ENCODE measurements at regions not wholly inside any gene's neighbourhood (a gene's known extent, or its start where the extent isn't known, plus 50 kb on each side); places are given as distances from the start of the nearest gene placed in this dataset.

DNA sequence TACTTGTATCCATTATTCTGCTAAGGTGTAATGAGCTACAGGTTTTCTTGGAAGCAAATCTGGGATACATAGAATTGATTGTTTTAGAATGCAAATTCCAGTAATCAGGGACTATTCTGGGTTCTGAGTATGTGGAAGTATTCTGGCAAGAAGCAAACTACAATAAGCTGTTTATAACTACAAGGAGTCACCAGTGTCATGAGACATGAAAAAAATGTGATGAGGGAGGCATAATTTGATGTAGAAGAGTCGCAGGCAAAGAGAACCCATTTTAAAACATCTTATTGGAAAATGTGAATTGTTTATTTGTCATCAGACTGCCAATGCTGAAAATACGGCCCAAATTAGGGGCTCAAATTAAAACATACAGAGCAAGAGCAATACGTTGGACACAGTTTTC, 321.8 kb upstream of the E2F7 start:
- no peak for DNase-seq
- Histone ChIP-seq H3K36me3 (replicated peaks in 1 of 2) (no peaks in the 10 kb centered on the region), H3K4me1 (replicated peaks in 1 of 2) (no peaks in the 10 kb centered on the region), H3K4me3 (no peak overlapping the region), H3K27me3 (no peaks in the 10 kb centered on the region), H3K27ac (no peak overlapping the region), H3K9me3 (replicated peaks in 1 of 3) (no peaks in the 10 kb centered on the region)
- intact Hi-C loops (cut with DNase I) = no loop called here
- TF ChIP-seq CTCF (IDR thresholded peaks at IDR 0.05) (no peak), POLR2A (IDR thresholded peaks at IDR 0.05) (no peak)
- WGBS, 4 donors = 40 to 73% (median 45%) methylated on average over 3 of the region's 3 CpGs

GRCh38 chr12:77384941-77385340, 319.6 kb upstream of the E2F7 start:
- H3K27me3 ChIP-seq = no peaks in the 10 kb centered on the region
- no peak overlapping the region for H3K4me3 ChIP-seq
- no peaks in the 10 kb centered on the region for H3K9me3 ChIP-seq (replicated peaks in 1 of 3)
- no peaks in the 10 kb centered on the region for H3K4me1 ChIP-seq (replicated peaks in 1 of 2)
- WGBS, 4 donors = 66 to 88% (median 78%) methylated on average over 3 of the region's 3 CpGs
- H3K27ac ChIP-seq = no peak overlapping the region
- intact Hi-C loops (cut with DNase I) = no loop called here
- TF ChIP-seq CTCF (IDR thresholded peaks at IDR 0.05) (no peak), POLR2A (IDR thresholded peaks at IDR 0.05) (no peak)
- no peaks in the 10 kb centered on the region for H3K36me3 ChIP-seq (replicated peaks in 1 of 2)
- no peak for DNase-seq

DNA sequence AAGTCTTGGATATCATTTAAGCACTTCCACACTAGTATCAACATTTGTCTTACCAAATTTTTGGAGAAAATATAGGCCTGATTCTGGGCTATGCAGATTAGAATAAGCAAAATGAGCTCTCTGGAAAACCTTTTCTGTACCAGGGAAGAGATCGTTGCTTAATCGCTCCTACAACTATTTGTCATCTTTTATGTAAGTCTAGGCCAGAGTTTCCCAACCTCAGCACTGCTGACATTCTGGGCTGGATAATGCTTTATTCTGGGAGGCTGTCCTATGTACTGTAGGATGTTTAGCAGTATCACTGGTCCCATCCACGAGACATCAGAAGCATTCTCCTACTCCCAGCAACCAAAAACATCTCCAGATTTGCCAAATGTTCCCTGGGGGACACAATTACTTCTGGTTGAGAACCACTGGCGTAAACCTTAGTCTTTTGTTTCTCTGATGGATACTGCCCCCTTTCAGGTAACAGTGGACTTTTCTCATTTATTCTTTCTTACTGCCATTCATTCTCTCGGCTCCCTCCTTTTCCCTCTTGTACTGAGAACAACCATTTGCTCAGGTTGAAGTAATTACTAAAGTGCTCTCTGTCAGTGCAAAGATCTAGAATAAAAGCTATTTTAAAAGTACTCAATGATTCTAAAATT, 316.9 kb upstream of the E2F7 start:
- intact Hi-C loops (cut with DNase I) = no loop called here
- no peak overlapping the region for H3K4me3 ChIP-seq

GRCh38 chr12:77377622-77378021, 312.3 kb upstream of the E2F7 start:
- Histone ChIP-seq H3K4me1 (replicated peaks in 1 of 2) (no peaks in the 10 kb centered on the region), H3K36me3 (replicated peaks in 1 of 2) (no peaks in the 10 kb centered on the region), H3K9me3 (replicated peaks in 1 of 3) (no peaks in the 10 kb centered on the region), H3K27me3 (no peaks in the 10 kb centered on the region), H3K4me3 (no peak overlapping the region), H3K27ac (no peak overlapping the region)
- no peak for TF ChIP-seq POLR2A (IDR thresholded peaks at IDR 0.05)
- TF ChIP-seq CTCF (IDR thresholded peaks at IDR 0.05) = no peak
- WGBS, 4 donors = 85 to 93% (median 88%) methylated on average over 6 of the region's 6 CpGs
- no peak for DNase-seq
- intact Hi-C loops (cut with DNase I) = no loop called here

More for the DNA sequence above, 316.9 kb upstream of the E2F7 start:
- 72 to 82% (median 73%) methylated on average over 5 of the region's 5 CpGs for WGBS, 4 donors
- H3K36me3 ChIP-seq (replicated peaks in 1 of 2) = no peaks in the 10 kb centered on the region
- H3K27me3 ChIP-seq = no peaks in the 10 kb centered on the region
- no peak overlapping the region for H3K27ac ChIP-seq
- TF ChIP-seq CTCF (IDR thresholded peaks at IDR 0.05) (no peak), POLR2A (IDR thresholded peaks at IDR 0.05) (no peak)
- no peaks in the 10 kb centered on the region for H3K4me1 ChIP-seq (replicated peaks in 1 of 2)
- DNase-seq = no peak
- H3K9me3 ChIP-seq (replicated peaks in 1 of 3) = no peaks in the 10 kb centered on the region

Data from adrenal gland (tissue), 9 donors.